HPDE6-E6E7 (cell line): ENCODE measurements at regions not wholly inside any gene's neighbourhood (a gene's known extent, or its start where the extent isn't known, plus 50 kb on each side); places are given as distances from the start of the nearest gene placed in this dataset.

ENCODE experiments used
- DNase-seq: peaks from one replicate; pipeline ENCODE4 v3.0.0; 2011; ENCODE audit warnings: missing footprints; ENCODE audit errors: extremely low spot score

DNA sequence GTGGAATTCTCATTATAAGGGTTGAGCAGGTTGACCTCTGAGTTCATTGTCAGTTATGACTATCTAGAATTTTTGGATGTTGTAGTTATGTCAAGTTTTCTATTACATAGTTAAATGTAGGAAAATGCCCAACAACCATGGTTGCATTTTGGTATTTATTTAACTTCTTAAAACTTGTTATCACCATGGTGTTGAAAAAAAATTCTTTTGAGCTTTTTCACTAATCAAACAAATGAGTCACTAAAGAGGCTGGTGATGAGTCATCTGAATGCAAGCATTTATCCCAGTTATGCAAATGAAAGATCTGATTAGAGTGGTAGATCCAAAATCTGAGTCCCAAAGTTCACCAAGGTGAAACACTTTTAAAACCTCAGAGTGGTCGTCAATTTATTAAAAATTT lies 624.7 kb upstream of the IGFBP3 start:
- DNase-seq, result no peak

GRCh38 chr7:46544396-46545008 lies 623.4 kb upstream of the IGFBP3 start:
- peak; percentile 39 for DNase-seq

DNA sequence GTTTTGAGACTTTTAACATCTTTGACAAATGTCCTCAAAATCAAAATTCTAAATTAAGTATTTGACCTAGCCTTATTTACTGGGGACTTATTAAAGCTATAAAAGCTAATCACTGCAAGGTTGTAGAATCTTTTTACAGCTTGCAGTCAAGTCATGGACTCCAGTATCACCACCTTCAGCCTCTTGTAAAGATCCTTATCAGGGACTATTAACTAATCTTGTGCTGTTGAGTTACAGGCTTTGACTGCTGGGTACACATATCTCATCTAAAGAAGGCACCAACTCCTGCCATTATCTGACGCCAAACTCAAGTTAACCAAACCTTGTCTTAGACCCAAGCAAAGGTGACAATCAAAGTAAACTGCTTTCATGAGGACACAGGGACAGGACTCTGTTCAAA lies 621.0 kb upstream of the IGFBP3 start:
- DNase-seq, result no peak

- DNase-seq, result no peak
Observed at GRCh38 chr7:46539892-46540483, 618.9 kb upstream of the IGFBP3 start.

GRCh38 chr7:46537191-46537905 lies 616.3 kb upstream of the IGFBP3 start:
- DNase-seq, result no peak

DNA sequence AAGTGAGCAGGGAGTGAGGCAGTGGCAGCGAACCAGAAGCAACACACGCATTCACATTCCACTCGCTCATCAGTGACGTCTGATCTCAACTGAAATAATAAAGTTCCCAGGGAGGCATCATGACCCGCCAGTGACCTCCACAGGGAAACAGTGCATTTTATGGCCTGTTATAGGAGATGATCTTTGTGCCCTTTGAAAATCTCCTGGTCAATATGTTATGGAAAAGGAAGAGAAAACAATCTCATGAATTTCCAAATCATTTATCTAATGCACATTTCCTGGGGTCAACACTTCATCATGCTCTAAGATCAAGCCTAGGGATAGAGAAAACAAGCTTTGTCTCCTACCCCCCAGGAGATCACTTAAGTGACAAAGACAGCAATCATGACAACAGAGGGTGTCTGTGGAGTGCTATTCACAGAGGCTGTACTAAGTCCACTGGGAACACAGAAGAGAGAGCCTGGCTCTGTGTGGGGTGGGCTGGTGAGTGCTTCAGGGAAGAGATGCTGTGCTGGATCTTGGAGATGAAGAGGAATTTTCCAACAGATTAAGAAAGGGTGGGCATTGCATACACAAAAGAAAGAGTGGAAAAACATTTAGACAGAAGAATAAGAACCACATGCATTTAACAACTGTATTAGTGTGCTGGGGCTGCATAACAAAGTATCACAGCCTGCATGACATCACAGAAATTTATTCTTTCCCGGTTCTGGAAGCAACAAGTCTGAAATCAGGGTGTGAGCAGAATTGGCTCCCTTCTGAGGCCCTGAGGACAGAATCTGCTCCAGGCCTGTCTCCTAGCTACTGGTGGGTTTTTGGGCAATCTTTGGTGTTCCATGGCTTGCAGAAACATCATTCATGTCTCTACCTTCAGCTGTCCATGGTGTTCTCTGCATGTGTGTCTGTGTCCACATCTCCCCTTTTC lies 613.9 kb upstream of the IGFBP3 start:
- no peak for DNase-seq

DNA sequence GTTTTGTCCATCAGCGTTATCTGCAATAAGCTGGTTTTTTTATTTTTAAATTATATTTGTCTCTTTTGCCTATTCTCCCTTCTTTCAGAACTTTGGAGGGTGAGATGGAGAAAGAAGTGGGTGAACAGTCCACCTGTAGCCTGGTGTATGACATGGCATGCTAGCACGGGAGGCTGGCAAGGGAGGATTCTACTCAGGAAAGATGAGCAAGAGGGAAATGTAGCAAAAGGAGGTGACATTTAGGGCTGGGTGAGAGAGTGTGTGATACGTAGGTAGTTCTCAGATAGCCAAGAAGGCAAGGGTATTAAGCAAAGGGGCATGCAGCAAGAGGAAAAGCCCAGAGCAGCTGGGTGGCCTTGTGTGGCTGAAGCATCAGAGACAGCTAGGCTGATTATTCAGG lies 612.9 kb upstream of the IGFBP3 start:
- DNase-seq, result no peak

DNA sequence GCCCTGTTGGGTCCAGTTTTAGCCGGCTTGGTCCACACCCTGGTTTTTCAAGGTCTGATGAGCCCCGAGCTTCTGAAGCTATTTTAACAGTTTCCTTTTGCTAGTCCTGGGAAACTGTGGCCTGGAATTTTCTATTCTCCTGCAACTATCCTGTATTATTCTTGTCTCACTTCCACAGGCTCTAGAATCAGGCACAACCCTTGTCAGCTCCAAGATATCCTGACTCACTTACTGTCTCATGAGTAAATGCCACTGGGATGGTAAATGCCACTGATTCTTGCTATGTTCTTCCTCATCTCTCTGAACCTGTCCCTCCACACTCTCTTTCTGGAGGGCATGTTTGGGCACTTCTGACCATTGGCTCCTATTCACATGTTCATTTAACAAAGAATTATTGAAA lies 611.5 kb upstream of the IGFBP3 start:
- DNase-seq, result no peak

DNA sequence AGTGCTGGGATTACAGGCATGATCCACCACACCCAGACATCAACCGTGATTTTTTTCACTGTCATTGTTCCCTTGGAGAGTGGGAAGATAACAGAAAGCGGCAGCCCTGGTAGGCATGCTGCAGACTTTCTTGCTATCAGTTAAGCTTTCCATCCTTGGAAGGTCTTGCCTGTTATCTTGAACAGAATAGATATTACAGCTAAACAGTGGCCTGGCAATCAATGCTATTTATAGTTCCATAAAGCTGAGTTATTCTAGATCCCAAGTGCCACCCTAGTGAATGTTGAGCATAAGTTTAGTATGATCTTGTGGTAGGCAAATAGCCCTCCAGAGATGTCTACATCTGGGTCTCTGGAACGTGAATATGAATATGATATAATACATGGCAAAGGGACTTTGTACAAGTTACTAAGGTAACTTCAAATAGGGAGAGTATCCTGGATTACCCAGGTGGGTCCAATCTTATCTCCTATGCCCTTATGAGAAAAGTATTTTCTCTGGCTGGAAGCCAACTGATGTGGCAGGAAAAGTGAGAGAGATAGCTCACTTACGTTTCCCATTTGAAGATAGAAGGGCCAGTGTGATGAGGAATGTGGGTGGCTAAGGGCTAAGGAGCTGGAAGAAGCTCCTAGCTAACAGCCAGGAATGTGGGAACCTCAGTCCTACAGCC lies 609.1 kb upstream of the IGFBP3 start:
- DNase-seq, result no peak

GRCh38 chr7:46527360-46527759 lies 606.3 kb upstream of the IGFBP3 start:
- DNase-seq, result no peak

- no peak for DNase-seq
Observed at GRCh38 chr7:46525876-46526275, 604.8 kb upstream of the IGFBP3 start.

DNA sequence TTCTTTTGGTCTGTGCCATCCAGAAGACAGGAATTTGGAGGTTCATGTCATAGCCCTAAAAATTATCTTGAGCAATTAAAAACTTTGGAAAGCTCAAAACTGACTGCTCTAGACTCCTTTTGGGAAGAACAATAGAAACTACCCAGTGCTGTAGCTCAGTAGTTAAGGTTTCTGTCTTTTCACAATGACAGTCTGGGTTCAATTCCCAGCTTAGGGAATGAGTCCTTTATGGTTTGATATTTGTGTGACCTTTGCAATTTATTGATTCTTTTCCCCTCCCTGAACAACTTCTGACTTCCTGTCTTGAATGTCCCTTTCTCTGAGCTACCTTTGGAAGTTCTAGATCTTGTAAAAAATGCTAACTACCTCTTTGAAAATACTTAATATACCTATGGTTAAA lies 603.3 kb upstream of the IGFBP3 start:
- DNase-seq, result no peak

GRCh38 chr7:46522354-46522906 lies 601.4 kb upstream of the IGFBP3 start:
- DNase-seq, result no peak

DNA sequence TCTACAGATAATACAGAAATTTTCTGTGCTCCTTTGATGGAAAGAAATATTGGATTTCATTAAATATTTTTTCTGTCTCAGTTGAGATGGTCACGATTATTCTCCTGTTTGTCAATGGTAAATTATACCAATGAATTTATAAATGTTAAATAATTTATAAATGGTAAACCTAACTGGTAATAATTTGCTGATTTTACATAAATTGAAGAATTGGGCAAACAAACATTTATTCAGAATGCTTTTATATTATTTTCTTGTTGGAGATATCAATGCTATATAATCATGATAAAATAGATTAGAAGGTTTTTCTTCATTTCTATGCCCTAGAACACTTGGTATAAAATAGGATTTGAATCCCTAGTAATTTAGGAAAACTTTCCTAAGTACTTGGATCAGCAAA lies 597.6 kb upstream of the IGFBP3 start:
- no peak for DNase-seq

DNA sequence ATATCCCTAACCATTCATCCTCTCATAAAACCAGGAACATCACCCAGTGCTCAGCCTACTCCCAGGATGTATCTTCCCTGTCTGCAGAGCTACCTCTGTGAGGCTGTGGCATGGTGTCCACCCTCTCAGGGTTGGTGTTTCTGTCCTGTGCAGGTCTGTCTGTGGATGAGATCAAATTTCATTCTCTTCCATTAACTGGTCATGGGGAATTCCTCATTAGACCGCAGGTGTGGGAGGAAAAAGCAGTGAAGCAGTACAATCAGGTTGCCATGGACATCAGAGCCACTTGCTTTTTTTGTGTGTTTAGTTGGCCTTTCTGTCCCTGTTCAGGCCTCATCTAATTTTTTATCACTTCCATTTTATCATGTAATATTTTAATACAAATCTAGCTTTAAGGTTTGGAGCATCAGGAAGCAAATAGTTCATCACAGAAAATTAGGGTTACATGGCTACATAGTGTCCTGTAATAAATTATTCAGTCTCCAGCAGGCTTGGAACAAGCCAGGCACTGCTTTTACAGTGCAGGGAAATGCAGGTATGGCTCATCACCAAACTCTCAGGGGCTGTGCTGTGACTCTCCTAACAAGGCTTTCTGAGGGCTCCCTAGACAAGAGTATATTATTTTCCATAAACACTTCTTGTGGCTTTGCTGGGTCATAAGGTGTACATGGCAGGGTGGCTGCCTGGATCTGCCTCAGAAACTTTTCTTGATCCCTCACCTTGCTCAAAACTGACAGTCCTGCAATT lies 594.9 kb upstream of the IGFBP3 start:
- no peak for DNase-seq

DNA sequence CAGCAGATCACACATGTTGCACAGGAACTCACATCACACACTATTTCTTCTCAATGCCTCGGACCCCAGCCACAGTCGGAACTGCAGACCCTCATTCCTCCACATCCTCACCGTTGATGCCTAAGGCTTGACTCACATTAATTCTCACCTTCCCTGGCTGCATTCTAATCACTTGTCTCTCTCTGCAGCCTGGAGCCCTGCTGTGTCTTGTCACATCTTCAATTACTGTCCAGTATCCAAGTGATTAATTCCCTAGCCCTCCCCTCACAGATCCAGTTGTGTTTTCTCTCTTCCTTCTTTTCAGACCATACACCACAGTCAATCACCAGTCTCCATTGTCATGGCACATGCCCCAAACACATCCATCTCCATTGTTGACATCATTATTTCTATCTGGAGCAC lies 592.4 kb upstream of the IGFBP3 start:
- no peak for DNase-seq

DNA sequence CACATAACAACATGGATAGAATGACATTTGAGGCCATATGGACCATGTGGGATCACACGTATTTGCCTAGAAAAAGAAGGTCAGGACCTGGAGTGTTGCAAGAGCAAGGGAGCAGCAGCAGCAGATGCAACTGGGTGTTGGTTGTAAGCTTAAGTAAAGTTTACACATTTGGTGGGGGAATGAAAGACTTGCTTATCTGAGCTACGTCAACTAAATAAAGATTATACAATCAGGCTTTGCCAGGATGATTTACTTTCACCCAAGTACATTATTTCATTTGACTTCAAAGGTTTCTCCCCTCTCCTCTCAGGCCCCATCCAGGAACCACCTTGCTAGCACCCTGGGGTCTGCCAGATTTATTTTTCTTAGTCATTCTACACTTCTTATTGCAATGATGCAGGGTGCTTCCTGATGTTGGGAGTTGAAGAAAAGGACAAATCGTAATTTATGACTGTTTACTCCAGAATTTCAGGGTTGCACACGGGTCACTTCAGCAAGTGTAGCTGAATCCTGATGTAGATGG lies 591.9 kb upstream of the IGFBP3 start:
- DNase-seq, result no peak

GRCh38 chr7:46511442-46512215 lies 590.6 kb upstream of the IGFBP3 start:
- no peak for DNase-seq

GRCh38 chr7:46508583-46508982 lies 587.5 kb upstream of the IGFBP3 start:
- no peak for DNase-seq

DNA sequence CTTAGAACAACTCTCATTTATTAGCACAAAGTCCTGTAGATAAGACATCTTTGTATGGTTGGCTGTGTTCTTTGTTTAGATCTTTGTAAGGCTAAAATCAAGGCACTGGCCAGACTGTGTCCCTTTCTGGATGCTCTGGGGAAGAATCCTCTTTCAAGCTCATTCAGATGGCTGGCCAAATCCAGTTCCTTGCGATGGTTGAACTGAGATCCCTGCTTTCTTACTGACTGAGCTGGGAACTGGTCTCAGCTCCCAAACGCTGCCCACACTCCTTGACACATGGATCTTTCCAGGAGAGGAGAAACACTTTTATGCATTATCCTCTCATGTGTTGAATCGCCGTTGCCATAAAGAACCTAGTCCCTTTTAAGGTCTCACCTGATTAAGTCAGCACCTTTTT lies 586.5 kb upstream of the IGFBP3 start:
- no peak for DNase-seq
